Daoy (cell line): ENCODE measurements at regions not wholly inside any gene's neighbourhood (a gene's known extent, or its start where the extent isn't known, plus 50 kb on each side); places are given as distances from the start of the nearest gene placed in this dataset.

Source experiments
- DNase-seq: peaks from one replicate; pipeline ENCODE4 v3.0.0-alpha.2; 2015; ENCODE audit warnings: low read depth

GRCh38 chr5:74061292-74061691 is 435.3 kb downstream of the ARHGEF28 start:
- DNase-seq = no peak

GRCh38 chr5:74059706-74060105 is 433.7 kb downstream of the ARHGEF28 start:
- no peak for DNase-seq

GRCh38 chr5:74056789-74057164 is 430.8 kb downstream of the ARHGEF28 start:
- peak; percentile 40 for DNase-seq

GRCh38 chr5:74056107-74056788 is 430.3 kb downstream of the ARHGEF28 start:
- no peak for DNase-seq

GRCh38 chr5:74055486-74056106 is 429.6 kb downstream of the ARHGEF28 start:
- no peak for DNase-seq

- DNase-seq = no peak
These were observed 428.8 kb downstream of the ARHGEF28 start for GRCh38 chr5:74054641-74055421.

- no peak for DNase-seq
These were observed 428.1 kb downstream of the ARHGEF28 start for GRCh38 chr5:74054139-74054538.

- DNase-seq = no peak
These were observed 426.6 kb downstream of the ARHGEF28 start for GRCh38 chr5:74052441-74053221.

GRCh38 chr5:74051076-74051475 is 425.1 kb downstream of the ARHGEF28 start:
- no peak for DNase-seq

- no peak for DNase-seq
These were observed 418.9 kb downstream of the ARHGEF28 start for GRCh38 chr5:74044936-74045335.

- peak; percentile 87 for DNase-seq
These were observed 417.0 kb downstream of the ARHGEF28 start for GRCh38 chr5:74042959-74043358.

- no peak for DNase-seq
These were observed 416.6 kb downstream of the ARHGEF28 start for GRCh38 chr5:74042559-74042958.

GRCh38 chr5:74041913-74042312 is 415.9 kb downstream of the ARHGEF28 start:
- DNase-seq = no peak

GRCh38 chr5:74040811-74041491 is 415.0 kb downstream of the ARHGEF28 start:
- DNase-seq = no peak

GRCh38 chr5:74040065-74040551 is 414.1 kb downstream of the ARHGEF28 start:
- peak; percentile 76 for DNase-seq

GRCh38 chr5:74037321-74037720 is 411.3 kb downstream of the ARHGEF28 start:
- DNase-seq = no peak

GRCh38 chr5:74035521-74035937 is 409.5 kb downstream of the ARHGEF28 start:
- DNase-seq = peak; percentile 77

GRCh38 chr5:74034733-74035132 is 408.7 kb downstream of the ARHGEF28 start:
- DNase-seq = peak; percentile 91

- DNase-seq = no peak
These were observed 406.6 kb downstream of the ARHGEF28 start for GRCh38 chr5:74032617-74033016.

GRCh38 chr5:74031536-74031935 is 405.5 kb downstream of the ARHGEF28 start:
- DNase-seq = no peak

- DNase-seq = no peak
These were observed 404.8 kb downstream of the ARHGEF28 start for GRCh38 chr5:74030821-74031220.
